NCI-H526 (cell line): ENCODE measurements at regions not wholly inside any gene's neighbourhood (a gene's known extent, or its start where the extent isn't known, plus 50 kb on each side); places are given as distances from the start of the nearest gene placed in this dataset.

Experiments
- DNase-seq, 2 experiments: peaks; one replicate each; lab custom pipeline; 2025; lab: John Stamatoyannopoulos, UW

DNA sequence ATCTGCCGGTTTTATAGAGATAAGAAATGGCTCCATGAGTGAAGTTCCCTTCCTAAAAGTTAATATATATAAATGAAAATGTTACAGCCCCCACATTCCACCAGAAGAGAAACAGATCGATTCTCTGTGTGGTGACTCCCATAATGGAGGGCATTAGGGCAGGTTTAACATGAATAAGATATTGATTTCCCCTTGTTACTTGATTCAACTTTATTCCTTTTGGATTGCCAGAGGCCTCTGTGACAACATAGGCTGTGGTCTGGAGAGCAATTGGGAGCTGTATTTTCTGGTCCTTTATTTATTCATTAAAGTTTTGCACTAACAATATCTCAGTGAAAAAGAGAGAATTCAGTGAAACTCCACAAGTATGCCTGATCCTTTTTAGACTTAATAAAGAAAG is 125.2 kb upstream of the CCDC196 start:
- no peak for DNase-seq

DNA sequence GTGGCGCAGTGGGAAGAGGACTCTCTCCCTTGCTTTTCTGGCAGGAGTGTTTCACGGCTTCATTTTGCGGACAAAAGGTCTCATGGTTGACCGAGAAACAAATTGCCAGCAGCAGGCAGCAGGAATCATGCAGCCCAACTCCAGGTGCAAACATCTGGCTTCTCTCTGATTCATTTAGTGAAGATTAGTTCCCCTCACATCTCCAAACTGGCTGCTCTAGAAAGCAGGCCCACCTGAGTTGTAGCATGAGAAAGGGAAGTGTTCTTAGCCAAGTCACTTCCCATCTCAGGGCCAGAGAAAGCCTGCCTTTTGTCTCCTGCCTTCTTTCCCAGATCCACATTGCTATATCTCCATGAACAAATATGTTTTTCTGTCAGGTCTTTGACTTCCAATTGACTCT is 120.8 kb upstream of the CCDC196 start:
- DNase-seq = no peak

DNA sequence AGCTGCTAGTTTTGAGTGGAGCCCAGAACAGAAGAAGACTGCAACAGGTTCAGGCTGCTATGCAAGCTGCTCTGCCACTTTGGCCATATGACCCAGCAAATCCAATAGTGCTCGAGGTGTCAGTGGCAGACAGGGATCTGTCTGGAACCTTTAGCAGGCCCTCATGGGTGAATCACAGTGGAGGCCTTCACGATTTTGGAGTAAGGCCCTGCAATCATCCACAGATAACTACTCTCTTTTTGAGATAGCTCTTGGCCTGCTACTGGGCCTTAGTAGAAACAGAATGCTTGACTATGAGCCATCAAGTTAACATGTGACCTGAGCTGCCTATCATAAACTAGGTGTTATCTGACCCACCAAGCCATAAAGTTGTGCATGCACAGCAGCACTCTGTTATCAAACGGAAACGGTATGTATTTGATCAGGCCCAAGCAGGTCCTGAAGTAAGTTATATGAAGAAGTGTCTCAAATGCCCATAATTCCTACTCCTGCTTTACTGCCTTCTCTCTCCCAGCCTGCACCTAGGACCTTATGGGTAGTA is 116.9 kb upstream of the CCDC196 start:
- DNase-seq = no peak

DNA sequence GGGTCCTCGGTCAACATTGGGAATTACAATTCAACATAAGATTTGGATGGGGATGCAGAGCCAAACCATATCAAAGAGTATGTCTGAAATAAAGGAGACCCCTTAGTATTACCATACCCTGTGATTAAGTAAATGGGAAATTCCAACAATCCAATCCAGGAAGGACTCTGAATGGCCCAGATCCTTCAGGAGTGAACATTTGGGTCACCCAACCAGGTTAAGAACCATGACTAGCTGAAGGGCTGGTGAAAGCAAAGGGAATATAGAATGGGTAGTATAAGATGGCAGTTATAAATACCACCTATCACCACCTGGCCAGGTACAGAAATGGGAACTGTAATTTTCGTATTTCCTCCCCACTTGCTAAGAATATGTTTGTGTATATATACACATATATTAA is 114.4 kb upstream of the CCDC196 start:
- no peak for DNase-seq

DNA sequence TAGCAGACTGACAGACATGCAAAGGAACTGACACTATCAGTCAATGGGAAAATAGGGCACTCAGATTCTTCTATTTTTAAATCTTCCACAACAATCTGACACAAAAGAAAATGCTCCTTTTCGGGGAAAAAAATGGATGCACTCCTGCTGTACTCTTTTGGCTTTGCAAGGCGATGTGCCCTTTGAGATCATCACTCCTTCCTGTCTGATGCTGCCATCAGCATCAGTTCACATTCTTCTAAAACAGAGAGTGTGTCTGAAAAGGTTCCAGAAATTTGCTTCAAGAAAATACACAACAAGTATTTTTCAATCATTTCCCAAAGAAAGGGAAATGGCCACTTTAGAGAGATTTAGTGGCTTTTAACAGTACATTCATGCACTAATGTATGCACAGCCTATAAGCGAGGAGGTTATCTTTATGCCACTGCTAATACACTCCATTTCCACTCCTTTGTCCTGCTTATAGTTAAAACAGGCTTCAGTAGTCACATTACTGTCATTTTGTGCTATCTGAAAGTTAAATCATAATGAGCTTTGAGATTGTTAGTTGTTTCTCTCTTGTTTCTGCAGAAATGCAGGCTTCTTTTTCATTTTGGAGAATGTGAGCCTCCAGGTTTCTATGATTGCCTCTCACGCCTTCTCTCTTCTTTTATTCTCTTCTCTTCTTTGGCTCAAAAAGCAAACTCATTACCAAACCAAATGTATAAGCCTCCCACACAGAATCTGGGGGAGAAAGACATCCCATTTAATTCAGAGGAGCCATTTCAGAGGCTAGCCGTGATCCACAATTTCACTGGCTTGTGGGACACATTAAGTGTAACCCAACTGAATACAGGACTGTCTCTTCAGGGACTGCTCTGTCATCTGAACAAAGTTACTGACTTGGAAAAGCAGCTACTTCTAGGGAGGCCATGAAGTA is 110.9 kb upstream of the CCDC196 start:
- no peak for DNase-seq

DNA sequence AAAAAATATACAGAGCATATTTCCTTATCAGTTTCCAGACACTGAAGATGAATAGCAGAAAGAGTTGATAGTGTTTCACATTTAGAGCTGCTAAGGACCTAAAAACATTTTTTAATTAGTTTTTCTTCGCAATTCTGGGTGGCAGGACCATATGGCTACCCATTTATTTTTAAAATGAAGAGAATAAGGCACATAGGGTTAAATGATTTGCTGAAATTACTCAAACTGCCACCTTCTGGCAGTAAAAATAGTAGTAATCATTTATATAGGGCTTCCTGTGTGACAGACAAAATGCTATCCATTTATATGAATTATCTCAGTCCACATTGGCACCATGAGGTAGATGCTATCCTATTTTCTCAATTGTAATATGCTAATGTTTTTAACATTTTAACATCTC is 108.6 kb upstream of the CCDC196 start:
- no peak for DNase-seq

DNA sequence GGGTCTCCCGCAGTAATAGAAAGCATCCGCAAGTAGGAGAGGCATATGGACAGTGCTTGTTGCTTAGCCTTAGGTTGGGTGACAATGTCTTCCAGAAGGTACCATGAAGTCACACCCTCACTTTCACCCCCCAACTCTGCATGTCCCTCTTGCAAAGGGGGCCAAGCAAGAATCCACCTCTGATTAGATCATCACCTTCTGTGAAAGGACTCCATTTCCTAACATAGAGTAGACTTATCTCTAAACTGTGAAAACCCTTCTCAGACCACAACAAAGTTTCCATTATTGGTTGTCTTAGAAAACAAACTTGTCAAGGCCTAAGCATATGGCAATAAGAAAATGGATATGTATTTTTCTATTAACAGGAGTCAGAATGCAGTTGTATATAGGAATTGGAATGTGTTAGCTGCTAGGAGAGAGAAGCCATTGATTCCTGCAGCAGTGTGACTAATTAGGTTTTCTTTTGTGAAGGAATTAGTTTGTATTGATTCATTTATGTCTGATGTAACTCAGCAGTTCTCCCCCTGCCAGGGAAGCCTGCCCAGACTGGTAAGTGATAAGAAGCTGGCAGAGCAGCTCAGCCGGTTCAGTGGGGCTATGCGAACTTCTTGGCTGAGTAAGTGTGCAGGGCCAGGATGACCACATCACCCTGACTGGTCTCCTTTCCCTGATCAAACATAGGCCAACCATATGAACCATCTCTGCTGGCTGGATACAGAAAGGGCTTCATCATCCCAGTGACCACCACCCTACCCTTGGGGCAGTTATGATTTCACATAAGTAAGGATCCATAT is 107.3 kb upstream of the CCDC196 start:
- DNase-seq = no peak

DNA sequence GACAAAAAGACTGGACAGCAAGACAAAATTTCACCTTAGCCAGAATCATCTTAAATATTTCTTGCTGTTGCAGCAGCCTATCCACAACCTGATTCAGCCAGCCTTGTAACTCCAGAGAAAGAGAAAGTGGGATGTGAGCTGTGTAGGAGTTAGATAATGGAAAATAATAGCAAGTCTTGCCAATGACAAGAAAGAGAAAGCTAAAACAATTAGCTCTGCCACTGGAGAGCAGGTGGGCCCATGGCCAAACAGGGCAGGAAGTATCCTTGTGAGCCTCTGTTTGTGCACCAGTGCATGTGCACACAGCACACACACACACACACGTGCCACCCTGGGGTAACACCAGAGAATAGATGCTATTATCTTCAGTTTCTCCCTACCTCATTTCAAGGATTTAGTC is 106.0 kb upstream of the CCDC196 start:
- no peak for DNase-seq

DNA sequence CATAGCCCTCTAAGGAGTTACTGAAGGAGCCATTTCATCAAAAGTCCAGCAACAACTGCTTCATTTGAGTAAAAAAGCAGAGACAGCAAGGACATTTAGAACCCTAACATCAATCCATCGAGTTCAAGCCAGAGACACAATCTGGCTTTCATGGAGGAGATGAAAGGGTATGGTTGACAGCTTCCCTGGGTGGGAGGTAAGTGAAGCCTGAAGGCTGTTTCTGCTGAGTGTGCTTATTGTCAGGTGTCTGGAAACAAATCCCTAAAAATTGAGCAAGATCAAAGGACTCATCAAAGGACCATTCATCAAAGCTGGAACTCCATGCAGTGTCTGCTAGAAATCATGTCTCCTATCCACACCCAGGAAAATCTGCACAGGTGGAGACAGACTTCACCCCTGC is 104.4 kb upstream of the CCDC196 start:
- DNase-seq = no peak

DNA sequence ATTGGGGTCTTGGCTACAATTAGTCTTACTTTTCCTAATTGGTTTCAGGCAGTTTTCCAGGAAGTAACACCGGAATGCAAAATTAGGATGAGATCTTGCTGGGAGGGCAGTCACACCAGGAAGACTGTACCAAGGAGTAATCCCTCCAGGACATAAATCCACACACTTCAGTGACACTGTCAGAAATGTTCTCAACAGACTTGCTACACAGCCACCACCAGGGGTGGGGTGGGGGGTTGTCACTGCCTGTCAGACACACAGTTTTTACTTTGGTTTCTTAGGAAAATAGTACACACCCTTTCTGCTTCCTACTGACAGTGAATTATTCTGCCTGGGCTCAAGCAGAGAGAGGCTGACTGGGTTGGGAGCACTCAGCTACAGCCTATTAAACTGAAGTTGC is 102.9 kb upstream of the CCDC196 start:
- no peak for DNase-seq

DNA sequence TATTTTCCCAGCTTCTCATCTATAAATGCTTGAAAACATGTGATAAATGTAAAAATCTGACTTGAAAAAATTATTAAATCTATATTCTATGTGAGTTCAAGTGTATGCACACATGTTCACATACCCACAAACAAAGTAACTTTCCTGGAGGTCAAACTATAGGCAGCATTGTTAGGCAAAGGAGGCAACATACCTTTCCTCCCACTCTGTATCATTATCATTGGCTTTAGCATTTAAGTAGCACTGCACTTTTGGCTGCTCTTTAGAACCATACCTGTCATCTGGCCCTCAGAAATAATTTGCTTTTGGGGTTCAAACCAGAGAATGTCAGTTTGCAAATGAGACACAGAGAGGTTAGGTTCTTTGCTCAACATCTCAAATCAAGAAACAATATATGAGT is 102.4 kb upstream of the CCDC196 start:
- DNase-seq = no peak

DNA sequence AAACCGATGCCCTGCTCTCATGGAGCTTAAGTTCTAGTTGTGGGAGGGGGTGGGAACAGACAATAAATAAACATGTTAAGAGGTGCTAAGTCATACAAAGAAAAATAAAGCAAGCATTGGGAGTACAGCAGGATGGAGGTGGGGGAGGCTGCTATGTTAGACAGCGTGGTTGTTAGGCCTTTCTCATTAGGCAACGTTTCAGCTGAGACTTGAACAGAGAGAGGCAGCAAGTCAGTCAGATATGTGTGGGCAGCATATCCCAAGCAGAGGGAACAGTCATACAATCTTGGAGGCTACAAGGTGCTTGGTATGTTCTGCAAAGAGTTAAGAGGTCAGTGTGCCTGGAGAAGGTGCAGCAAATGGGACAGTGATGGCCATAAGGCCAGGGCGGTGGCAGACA is 97.7 kb upstream of the CCDC196 start:
- no peak for DNase-seq

DNA sequence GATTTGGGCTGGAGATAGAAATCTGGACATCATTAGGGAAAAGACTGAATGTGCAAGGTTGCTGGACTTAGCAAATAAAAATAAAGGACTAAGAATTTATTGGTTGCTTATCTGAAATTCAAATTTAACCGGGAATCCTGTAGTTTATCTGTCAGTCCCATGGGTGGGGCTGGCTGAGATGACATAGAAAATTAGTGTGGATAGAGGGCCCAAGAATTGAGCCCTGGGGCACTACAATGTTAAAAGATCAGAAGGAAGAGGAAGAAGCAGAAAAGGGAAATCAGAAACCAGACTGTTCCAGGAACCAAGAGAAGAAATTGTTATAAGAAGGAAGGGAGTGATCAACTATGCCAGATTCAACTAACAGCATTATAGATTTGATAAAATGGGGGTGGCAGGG is 96.7 kb upstream of the CCDC196 start:
- DNase-seq = no peak

DNA sequence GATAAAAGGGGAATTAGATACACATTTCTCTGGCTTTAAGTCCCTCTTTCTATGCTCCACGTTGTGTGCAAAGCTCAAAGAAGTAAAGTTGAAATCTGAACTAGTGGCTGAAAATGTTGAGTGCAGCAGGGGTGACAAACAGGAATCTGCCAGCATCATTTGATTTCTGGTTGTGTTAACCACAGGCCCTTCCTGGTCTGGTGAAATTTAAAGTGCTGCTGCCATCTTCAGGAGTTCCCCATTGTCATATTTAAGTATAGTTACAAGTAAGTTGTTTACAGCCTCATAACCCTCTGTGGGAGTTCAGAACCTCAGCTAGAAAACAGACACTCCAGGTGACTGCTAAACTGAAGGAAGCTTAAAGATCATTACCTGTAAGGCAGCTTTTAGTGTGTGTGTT is 90.9 kb upstream of the CCDC196 start:
- DNase-seq = peak in 1 of 2 experiments; percentile 9

DNA sequence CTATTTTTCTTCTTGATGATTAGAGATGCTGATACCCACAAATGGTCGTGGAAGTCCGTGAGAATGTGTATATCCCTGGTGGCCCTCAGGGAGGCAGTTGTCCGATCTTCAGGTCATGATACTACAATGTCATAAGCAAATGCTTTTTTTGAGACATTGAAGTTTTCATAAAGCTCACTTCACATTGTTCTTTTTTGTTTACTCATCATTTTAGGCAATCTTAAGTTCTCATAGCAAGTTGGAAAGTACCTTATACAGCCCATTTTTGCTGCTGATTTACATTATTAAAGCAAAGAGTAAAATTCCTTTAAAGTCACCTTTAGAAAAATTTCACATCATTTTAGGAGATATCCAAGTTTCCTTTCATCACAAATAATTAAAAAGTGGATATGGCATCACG is 90.0 kb upstream of the CCDC196 start:
- no peak for DNase-seq

DNA sequence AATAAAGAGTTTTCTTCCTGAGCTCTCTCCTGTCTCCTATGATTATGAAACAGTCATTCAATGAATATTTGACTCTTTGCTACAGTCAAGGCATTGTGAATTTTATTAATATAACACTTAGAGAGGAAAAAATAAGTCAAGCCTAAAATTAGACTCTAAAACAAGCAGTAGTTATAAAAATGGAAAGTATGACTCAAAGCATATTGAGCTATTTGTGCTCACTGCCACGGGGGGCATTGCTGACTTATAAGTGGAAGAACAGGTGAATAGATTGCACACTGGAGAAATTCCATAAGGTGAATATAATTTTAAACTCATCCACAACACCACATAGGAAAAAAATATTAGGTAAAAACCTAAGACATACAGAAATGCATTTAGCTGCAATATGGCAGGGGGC is 87.7 kb upstream of the CCDC196 start:
- DNase-seq = no peak

DNA sequence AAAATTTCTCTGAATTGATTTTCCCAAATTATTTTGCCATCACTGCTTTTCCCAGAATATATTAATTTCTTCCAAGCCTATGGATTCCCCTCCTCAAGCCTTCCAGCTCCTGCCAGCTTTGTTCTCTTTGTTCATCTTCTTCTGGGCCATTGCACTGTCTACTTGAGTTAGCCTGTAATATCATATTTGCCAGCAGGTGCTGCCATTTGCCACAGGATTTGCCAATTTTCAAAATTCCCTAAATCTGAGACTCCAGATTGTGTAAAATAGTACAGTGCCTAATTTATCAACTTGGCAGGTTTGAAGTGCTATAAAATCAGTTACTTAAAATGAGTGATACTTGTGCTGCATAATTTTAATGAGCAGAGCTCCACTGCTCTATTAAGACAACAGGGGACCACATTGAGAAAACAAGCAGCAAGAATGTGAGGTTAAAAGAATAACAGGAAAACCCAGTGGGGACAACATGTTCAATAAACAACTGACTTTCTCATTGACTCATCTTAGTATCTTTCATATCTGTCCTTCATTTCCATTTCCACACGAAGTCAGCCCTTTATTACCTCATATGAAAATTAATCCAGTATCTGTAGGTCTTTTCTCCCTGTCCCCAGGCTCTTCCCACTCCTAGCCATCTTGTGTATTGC is 84.6 kb upstream of the CCDC196 start:
- DNase-seq = peak in 1 of 2 experiments; percentile 30

DNA sequence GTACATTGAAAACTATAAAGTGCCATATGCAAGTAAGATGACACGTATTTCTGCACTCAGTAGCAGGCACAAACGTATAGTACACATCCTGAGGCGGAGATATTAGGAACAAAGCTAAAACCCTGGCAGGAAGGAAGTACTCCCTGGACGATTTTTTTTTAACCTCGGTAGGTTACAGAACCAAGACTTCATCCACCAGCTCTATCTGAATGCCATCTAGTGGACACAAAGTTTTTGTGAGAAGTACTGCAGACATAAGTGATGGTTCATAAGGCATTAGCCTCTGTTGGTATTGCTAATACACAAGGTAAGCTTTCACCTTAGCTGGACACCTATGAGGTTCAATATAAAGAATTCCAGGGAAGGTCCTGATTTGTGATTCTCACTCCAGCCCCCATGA is 83.0 kb upstream of the CCDC196 start:
- peak; percentile 9 to 58 for DNase-seq

DNA sequence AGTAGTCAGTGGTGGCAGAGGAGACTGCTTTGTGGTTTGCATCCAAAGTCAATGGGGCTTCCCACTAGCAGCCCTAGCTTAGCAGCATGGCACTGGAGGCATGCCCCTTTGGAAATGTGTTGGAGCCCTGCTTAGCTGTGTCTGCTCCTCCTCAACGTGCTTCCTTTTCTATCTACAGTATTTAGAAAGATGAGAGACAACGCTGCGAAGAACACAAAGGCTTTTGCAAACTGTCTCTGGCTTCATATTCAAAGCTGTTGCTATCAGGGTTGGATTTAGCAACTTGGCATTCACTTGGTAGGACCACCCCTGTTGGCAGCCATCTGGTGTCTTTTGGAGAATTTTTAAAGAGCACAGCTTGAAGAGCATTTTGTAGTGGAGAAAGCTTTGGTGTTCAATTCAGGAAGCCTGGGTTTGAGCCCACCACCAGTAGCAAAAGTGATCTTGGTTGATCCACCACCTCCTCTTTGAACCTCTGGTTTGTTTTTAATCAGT is 82.1 kb upstream of the CCDC196 start:
- no peak for DNase-seq

DNA sequence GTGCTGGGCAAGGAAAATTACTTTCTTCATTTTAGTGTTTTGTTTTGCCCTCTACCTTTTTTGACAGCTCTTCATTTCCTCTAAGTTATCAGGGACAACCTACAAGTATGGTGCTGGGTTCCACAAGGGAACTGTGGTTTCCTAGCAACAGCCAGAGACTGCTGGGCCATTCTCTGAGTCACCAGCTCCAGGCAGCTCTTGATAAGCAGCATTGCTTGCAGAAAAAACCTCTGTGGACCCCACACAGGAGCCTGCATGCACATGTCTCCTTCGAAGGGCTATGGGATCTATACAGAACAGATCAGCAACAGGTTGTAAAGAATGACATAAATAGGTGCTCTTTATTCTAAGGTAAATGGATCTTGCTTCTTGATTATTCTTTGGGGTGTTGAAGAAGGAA is 81.0 kb upstream of the CCDC196 start:
- no peak for DNase-seq

DNA sequence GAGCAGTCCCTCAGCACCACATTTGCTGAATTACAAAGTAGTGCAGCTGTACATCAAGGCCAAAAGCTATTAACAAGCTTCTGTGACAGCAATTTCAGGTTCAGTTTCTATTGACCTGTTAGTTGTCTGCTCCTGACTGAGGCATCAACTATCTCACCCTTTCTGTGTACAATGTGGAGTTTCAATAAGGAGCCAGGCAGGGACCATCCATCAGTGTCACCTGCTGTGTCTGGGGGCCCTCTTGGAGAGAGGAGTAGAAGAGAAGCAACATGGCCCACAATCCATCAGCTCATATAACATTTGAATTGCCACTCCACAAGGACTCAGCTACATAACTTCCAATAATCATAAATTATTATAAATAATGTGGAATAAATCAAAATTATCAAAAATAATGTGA is 72.3 kb upstream of the CCDC196 start:
- DNase-seq = no peak

DNA sequence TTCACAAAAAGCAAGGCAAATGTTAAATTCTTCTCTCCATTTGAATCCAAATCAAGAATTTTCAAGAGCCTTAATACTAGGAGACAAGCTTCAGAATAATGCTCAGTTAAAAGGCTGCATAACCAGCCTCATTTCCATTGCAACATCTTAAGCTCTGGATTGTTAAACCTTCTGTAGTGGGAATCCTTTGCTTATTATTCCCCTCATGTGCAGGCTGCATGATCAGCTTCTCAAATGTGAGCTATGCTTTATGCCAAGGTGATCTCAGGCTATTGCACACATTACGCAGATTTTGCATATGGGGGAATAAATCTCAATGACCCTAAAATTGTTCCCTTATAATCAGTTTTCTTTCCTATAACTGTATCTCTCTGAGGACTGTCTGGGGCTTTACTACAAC is 71.7 kb upstream of the CCDC196 start:
- DNase-seq = no peak
